GM18873 (cell line): ENCODE measurements at regions not wholly inside any gene's neighbourhood (a gene's known extent, or its start where the extent isn't known, plus 50 kb on each side); places are given as distances from the start of the nearest gene placed in this dataset.
A peak's percentile ranks its signal among the peaks of the same experiment; 100 is the strongest.
"Not testable (repeated sequence)": the region's sequence is repeated elsewhere in the genome, so short reads cannot be mapped to it uniquely, and the experiment has no call there.

Source experiments
- ATAC-seq: cut with Tn5 transposase; IDR thresholded peaks from one replicate; pipeline ENCODE4 v1.9.1; 2021; ENCODE audit warnings: mild to moderate bottlenecking, moderate library complexity, moderate number of reproducible peaks; ENCODE audit not compliant: unreplicated experiment, low FRiP score

GRCh38 chr6:140344142-140344913, 969.9 kb upstream of the CITED2 start:
- no peak for ATAC-seq

- ATAC-seq = no peak
Measured at GRCh38 chr6:140343128-140343527, 968.7 kb upstream of the CITED2 start.

GRCh38 chr6:140341272-140341671, 966.8 kb upstream of the CITED2 start:
- ATAC-seq = no peak

GRCh38 chr6:140340795-140341194, 966.3 kb upstream of the CITED2 start:
- no peak for ATAC-seq

GRCh38 chr6:140339084-140339483, 964.6 kb upstream of the CITED2 start:
- not testable (repeated sequence) for ATAC-seq

- ATAC-seq = no peak
Measured at GRCh38 chr6:140321891-140322290, 947.4 kb upstream of the CITED2 start.

GRCh38 chr6:140320081-140321080, 945.9 kb upstream of the CITED2 start:
- ATAC-seq = no peak

- ATAC-seq = peak; percentile 95
Measured at GRCh38 chr6:140319209-140319608, 944.8 kb upstream of the CITED2 start.

GRCh38 chr6:140318408-140318807, 944.0 kb upstream of the CITED2 start:
- ATAC-seq = no peak

GRCh38 chr6:140317950-140318349, 943.5 kb upstream of the CITED2 start:
- ATAC-seq = no peak

GRCh38 chr6:140316966-140317365, 942.5 kb upstream of the CITED2 start:
- no peak for ATAC-seq

- ATAC-seq = no peak
Measured at GRCh38 chr6:140314682-140315081, 940.2 kb upstream of the CITED2 start.

- ATAC-seq = no peak
Measured at GRCh38 chr6:140311146-140311545, 936.7 kb upstream of the CITED2 start.

GRCh38 chr6:140303218-140303949, 928.9 kb upstream of the CITED2 start:
- no peak for ATAC-seq

- ATAC-seq = no peak
Measured at GRCh38 chr6:140300331-140300730, 925.9 kb upstream of the CITED2 start.

- no peak for ATAC-seq
Measured at GRCh38 chr6:140289186-140289585, 914.7 kb upstream of the CITED2 start.

- no peak for ATAC-seq
Measured at GRCh38 chr6:140285998-140286690, 911.7 kb upstream of the CITED2 start.

- ATAC-seq = no peak
Measured at GRCh38 chr6:140285471-140285870, 911.0 kb upstream of the CITED2 start.

GRCh38 chr6:140284871-140285270, 910.4 kb upstream of the CITED2 start:
- no peak for ATAC-seq

- ATAC-seq = no peak
Measured at GRCh38 chr6:140283197-140283596, 908.7 kb upstream of the CITED2 start.
